Activated T-cell treated with anti-CD3 and anti-CD28 coated beads, Interleukin-2, amount 50 U/mL, for 72 hours (primary cell): ENCODE measurements at regions not wholly inside any gene's neighbourhood (a gene's known extent, or its start where the extent isn't known, plus 50 kb on each side); places are given as distances from the start of the nearest gene placed in this dataset.
"Not testable (repeated sequence)": the region's sequence is repeated elsewhere in the genome, so short reads cannot be mapped to it uniquely, and the experiment has no call there.

ENCODE experiments used
- ATAC-seq, 2 donors: fragments of 150-1000 bp; cut with Tn5 transposase; replicated peaks in 1 of 2; 2 replicates each; pipeline ENCODE4 v1.10.0; 2021; ENCODE audit warnings: moderate library complexity in 2 of 2, mild to moderate bottlenecking in 1 of 2
- DNase-seq, 2 donors: peaks; one replicate each; pipeline ENCODE4 v3.0.0; 2021 to 2022; ENCODE audit warnings: mixed read lengths in 1 of 2
- H3K27ac Mint-ChIP-seq: one replicate; pipeline ENCODE4 v1.8.0; 2022; ENCODE audit warnings: mild to moderate bottlenecking, moderate library complexity, mixed read lengths
- H3K27me3 Mint-ChIP-seq: one replicate; pipeline ENCODE4 v1.8.0; 2022; ENCODE audit warnings: low read depth, mixed read lengths
- H3K36me3 Mint-ChIP-seq, 2 donors: one replicate each; pipeline ENCODE4 v1.8.0; 2022; ENCODE audit warnings: mixed read lengths in 2 of 2, mild to moderate bottlenecking in 1 of 2; ENCODE audit not compliant: insufficient read depth in 2 of 2
- H3K4me1 Mint-ChIP-seq: one replicate; pipeline ENCODE4 v1.8.0; 2022; ENCODE audit warnings: low read depth, mixed read lengths
- H3K4me3 Mint-ChIP-seq, 2 donors: one replicate each; pipeline ENCODE4 v1.8.0; 2022; ENCODE audit warnings: mild to moderate bottlenecking in 2 of 2, mixed read lengths in 2 of 2, moderate library complexity in 2 of 2
- H3K9me3 Mint-ChIP-seq, 2 donors: one replicate each; pipeline ENCODE4 v1.8.0; 2022; ENCODE audit warnings: mixed read lengths in 2 of 2

GRCh38 chr6:112501705-112502104 lies 154.6 kb downstream of the RFPL4B start:
- ATAC-seq = no peak
- no peaks in the 10 kb centered on the region for H3K36me3 Mint-ChIP-seq
- no peak overlapping the region for H3K4me3 Mint-ChIP-seq
- no peaks in the 10 kb centered on the region for H3K4me1 Mint-ChIP-seq
- no peak overlapping the region for H3K27ac Mint-ChIP-seq
- H3K27me3 Mint-ChIP-seq = no peaks in the 10 kb centered on the region
- no peaks in the 10 kb centered on the region for H3K9me3 Mint-ChIP-seq
- no peak for DNase-seq

DNA sequence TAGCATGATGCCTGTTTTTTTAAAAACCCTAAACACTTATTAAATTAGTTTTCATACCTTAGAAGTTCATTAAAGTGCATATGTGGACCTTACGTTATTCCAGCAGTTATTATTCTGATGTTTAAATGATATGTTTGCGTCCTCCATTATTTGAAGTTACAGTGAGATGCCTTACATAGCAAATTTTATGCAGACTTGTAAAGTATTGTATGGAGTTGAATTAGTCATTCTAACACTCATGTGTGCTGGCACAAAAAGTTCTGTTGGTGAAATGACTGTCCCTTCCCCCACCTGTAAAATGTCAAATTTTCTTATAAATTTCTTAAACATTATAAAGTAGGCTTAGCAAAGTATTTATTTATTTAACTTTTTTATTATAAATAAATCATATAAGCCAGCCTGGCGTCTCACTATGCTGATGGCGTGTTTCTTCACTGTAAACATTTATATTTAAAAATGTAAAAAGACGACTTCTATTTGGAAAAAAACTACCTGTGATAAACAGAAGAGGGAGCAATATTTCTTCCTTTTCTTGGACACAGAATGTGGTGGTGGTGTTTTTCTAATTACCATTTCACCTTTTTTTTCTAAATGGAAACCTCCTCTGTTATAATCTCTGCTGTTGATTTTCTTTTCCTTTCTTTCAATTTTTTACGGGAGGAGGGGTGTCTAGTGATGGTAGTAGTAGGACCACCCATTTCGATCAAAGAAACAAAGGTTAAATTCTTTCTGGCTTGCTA lies 155.4 kb downstream of the RFPL4B start:
- Mint-ChIP-seq H3K9me3 (peaks cover 0 to 1% of the 10 kb centered on the region in 2 donors), H3K4me1 (no peaks in the 10 kb centered on the region), H3K27me3 (no peaks in the 10 kb centered on the region), H3K36me3 (no peaks in the 10 kb centered on the region), H3K27ac (no peak overlapping the region), H3K4me3 (no peak overlapping the region)
- ATAC-seq = no peak
- DNase-seq = no peak

DNA sequence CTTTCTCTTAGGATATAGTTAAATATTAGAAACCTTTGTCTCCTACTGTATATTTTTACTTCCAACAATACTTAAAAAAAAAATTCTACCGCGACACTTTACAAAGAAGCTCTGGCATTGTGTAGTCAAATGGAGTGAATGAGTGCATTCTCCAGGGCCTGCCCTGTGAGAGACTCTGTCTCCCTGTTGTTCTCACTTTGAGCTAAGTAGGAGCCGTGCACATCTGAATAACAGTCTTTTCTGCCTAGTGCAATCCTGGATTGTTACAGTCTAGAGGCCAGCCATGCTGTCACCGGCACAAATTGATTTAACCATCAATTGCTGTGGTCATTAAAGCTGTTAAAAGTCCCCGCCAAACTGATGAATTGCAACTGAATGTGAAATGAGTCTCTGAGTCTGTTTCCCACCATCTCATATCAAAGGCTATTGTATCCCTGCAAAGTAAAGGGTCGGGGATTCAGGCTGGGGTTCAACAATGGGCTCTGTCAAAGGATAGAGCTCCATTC lies 156.0 kb downstream of the RFPL4B start:
- no peak overlapping the region for H3K27ac Mint-ChIP-seq
- no peaks in the 10 kb centered on the region for H3K4me1 Mint-ChIP-seq
- peaks cover 0 to 1% of the 10 kb centered on the region in 2 donors for H3K9me3 Mint-ChIP-seq
- H3K4me3 Mint-ChIP-seq = no peak overlapping the region
- H3K27me3 Mint-ChIP-seq = no peaks in the 10 kb centered on the region
- H3K36me3 Mint-ChIP-seq = no peaks in the 10 kb centered on the region
- ATAC-seq = no peak
- no peak for DNase-seq

DNA sequence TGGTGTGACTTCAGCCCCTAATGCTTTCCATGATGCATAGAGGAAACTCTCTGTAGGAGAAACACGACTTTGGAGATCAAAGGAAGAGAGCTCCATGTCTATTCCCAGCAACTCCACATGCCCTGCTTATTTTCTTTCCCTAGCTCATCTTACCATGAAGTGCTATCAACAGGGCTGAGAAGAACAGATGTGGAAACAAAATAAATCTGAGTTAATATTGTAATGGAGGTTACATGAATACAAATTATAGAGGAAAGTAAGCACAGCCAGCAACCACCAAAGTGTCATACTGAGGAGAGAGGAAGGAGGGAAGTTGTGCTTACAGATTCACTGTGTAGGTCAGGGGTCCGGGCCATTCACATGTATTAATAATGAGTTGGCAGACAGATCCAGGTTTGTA lies 157.5 kb downstream of the RFPL4B start:
- Mint-ChIP-seq H3K36me3 (no peaks in the 10 kb centered on the region), H3K4me1 (no peaks in the 10 kb centered on the region), H3K27ac (no peak overlapping the region), H3K4me3 (no peak overlapping the region), H3K9me3 (peaks cover under 1 to 1% of the 10 kb centered on the region in 2 donors), H3K27me3 (no peaks in the 10 kb centered on the region)
- ATAC-seq (no peak), DNase-seq (no peak)

DNA sequence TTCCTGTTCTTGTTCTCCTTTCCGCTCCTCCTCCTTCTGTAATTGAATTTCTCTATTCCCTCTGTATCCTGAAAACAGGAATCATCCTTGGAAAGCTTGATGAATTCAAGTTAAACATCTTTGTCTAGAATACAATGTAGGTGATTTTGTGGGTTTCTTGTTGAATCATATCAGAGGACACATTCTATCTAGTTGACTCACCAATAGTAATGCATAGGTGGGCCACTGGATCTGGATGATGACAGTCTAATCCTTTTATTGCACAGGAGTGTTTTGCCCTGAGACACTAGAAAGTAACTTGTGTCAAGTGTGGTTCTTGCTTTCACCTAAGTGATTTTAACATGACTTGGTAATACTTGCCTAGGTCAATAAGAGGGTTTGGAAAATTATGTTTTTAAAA lies 164.3 kb downstream of the RFPL4B start:
- DNase-seq (no peak), ATAC-seq (no peak)
- H3K27me3 Mint-ChIP-seq = peaks cover 11% of the 10 kb centered on the region
- peaks cover 3 to 4% of the 10 kb centered on the region in 2 donors for H3K9me3 Mint-ChIP-seq
- no peaks in the 10 kb centered on the region for H3K4me1 Mint-ChIP-seq
- no peak overlapping the region for H3K27ac Mint-ChIP-seq
- no peaks in the 10 kb centered on the region for H3K36me3 Mint-ChIP-seq
- no peak overlapping the region for H3K4me3 Mint-ChIP-seq

DNA sequence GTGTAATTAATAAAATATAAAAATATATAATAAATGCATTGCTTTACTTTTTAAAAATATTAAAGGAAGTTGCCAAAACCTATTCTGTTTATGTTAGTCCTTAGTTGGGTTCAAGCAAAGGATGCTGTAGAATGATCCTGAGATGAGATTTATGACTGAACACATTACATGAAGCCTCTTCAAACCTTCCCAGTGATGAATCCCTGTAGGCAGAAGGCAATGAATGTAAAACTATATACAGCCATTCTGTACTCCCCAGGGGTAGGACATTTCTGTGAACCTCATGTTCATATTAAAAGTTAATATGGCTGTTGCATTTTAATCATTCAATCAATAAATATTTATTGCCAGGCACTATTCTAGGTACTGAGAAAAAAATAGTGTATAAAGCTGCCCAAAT lies 166.0 kb downstream of the RFPL4B start:
- peaks cover 3 to 4% of the 10 kb centered on the region in 2 donors for H3K9me3 Mint-ChIP-seq
- no peak for ATAC-seq
- H3K4me1 Mint-ChIP-seq = no peaks in the 10 kb centered on the region
- H3K27ac Mint-ChIP-seq = no peak overlapping the region
- no peak overlapping the region for H3K4me3 Mint-ChIP-seq
- peaks cover 11% of the 10 kb centered on the region for H3K27me3 Mint-ChIP-seq
- DNase-seq = no peak
- no peaks in the 10 kb centered on the region for H3K36me3 Mint-ChIP-seq

DNA sequence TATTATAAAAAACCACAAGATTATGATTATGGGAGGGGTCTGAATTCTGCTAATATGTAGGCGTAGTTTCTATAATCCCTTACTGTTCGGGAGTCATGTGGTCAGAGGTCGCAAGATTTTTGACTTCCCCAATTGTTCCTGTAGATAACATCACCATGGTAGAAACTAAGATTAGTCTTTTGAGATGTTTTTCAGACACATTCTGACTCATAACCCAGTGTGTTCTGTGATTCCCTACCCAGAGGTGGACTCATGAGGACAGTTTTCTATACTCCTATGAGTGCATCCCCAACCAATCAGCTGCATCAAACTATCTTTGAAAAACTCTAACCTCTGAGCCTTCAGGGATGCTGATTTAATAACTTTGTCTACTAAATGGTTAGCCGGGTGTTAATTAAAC lies 175.5 kb downstream of the RFPL4B start:
- no peak overlapping the region for H3K27ac Mint-ChIP-seq
- no peaks in the 10 kb centered on the region for H3K27me3 Mint-ChIP-seq
- H3K4me1 Mint-ChIP-seq = no peaks in the 10 kb centered on the region
- ATAC-seq (no peak), DNase-seq (no peak)
- no peak overlapping the region for H3K4me3 Mint-ChIP-seq
- no peaks in the 10 kb centered on the region for H3K9me3 Mint-ChIP-seq
- H3K36me3 Mint-ChIP-seq = no peaks in the 10 kb centered on the region

DNA sequence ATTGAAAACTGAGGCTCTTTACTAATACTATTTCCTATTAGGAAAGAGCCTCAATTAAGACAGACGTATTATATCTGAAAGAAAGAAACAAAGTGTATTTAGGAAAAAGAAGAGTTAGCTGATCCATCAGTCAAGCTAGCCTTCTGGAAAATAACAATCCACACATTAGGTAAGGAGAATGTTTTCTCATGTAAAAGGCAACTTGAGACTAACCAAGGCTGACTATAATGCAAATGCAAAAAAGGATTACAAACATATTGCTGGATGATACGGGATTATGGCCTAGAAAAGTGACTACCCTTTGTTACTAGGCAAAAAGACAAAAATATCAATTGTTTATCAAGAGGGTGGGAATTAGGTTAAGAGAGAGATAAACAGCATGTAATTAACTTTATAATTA lies 176.9 kb downstream of the RFPL4B start:
- Mint-ChIP-seq H3K36me3 (no peaks in the 10 kb centered on the region), H3K9me3 (no peaks in the 10 kb centered on the region), H3K4me1 (no peaks in the 10 kb centered on the region), H3K27ac (no peak overlapping the region), H3K27me3 (no peaks in the 10 kb centered on the region), H3K4me3 (no peak overlapping the region)
- ATAC-seq = no peak
- no peak for DNase-seq

DNA sequence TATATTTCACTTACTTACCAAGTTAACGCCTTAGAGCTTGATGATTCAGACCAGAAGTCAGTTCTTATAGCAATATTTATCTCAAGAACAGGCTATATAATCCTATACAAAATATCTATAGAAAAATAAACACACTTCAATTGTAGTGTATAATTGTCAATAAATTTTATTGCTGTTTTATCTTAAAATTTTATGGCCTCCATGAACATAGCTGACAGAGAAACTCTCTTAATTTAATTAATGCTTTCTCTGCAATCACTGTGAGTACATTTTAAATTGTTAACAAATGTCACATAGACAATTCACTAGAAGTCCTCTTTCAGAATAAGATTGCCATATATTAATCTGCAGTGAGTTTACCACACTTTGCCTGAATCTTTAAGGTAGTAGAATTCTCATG lies 178.6 kb downstream of the RFPL4B start:
- ATAC-seq (no peak), DNase-seq (no peak)
- Mint-ChIP-seq H3K4me1 (no peaks in the 10 kb centered on the region), H3K4me3 (no peak overlapping the region), H3K27ac (no peak overlapping the region), H3K27me3 (no peaks in the 10 kb centered on the region), H3K9me3 (peaks cover 0 to 2% of the 10 kb centered on the region in 2 donors), H3K36me3 (no peaks in the 10 kb centered on the region)

DNA sequence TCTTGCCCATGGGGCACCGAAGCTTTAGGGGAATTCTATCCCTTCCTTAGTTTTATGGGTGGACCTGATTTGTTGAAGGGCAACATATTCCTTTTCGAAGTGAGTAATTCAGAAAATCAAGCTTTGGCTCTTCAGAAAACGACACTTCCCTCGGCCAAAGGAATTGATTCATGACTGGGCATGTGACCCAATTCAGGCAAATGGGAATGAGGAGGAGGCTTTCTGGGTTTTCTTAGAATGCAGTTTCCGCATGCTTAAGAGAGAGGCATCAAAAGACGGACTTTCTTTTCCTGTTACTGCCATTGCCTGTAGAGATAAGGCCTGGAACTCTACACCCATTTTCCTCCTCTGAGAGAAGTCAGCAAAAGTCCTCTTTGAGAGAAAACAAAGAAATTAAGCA lies 179.5 kb downstream of the RFPL4B start:
- H3K9me3 Mint-ChIP-seq = peaks cover 0 to 2% of the 10 kb centered on the region in 2 donors
- no peak for ATAC-seq

DNA sequence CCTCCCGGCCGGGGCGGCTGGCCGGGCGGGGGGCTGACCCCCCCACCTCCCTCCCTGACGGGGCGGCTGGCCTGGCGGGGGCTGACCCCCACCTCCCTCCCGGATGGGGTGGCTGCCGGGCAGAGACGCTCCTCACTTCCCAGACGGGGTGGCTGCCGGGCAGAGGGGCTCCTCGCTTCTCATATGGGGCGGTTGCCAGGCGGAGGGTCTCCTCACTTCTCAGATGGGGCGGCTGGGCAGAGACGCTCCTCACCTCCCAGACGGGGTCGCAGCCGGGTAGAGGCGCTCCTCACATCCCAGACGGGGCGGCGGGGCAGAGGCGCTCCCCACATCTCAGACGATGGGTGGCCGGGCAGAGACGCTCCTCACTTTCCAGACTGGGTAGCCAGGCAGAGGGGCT lies 181.2 kb downstream of the RFPL4B start:
- DNase-seq = not testable (repeated sequence)

More for the DNA sequence above, 179.5 kb downstream of the RFPL4B start:
- Mint-ChIP-seq H3K27ac (no peak overlapping the region), H3K4me1 (no peaks in the 10 kb centered on the region), H3K27me3 (no peaks in the 10 kb centered on the region), H3K4me3 (no peak overlapping the region), H3K36me3 (no peaks in the 10 kb centered on the region)
- DNase-seq = no peak

GRCh38 chr6:112535816-112536215 lies 188.7 kb downstream of the RFPL4B start:
- DNase-seq = no peak
- Mint-ChIP-seq H3K4me1 (no peaks in the 10 kb centered on the region), H3K36me3 (peaks cover 0 to 1% of the 10 kb centered on the region in 2 donors), H3K4me3 (no peak overlapping the region), H3K27me3 (no peaks in the 10 kb centered on the region), H3K9me3 (peaks cover 0 to 2% of the 10 kb centered on the region in 2 donors), H3K27ac (no peak overlapping the region)
- no peak for ATAC-seq

More for the DNA sequence above, 181.2 kb downstream of the RFPL4B start:
- not testable (repeated sequence) for H3K4me1 Mint-ChIP-seq, H3K4me3 Mint-ChIP-seq, H3K27me3 Mint-ChIP-seq, H3K36me3 Mint-ChIP-seq, H3K27ac Mint-ChIP-seq, H3K9me3 Mint-ChIP-seq, ATAC-seq

GRCh38 chr6:112539355-112539754 lies 192.2 kb downstream of the RFPL4B start:
- ATAC-seq (no peak), DNase-seq (no peak)
- Mint-ChIP-seq H3K27ac (no peak overlapping the region), H3K27me3 (no peaks in the 10 kb centered on the region), H3K36me3 (peaks cover 0 to 1% of the 10 kb centered on the region in 2 donors), H3K4me1 (no peaks in the 10 kb centered on the region), H3K4me3 (no peak overlapping the region), H3K9me3 (peaks cover 4 to 8% of the 10 kb centered on the region in 2 donors)

- peak in 1 of 2 donors; percentile 1 for DNase-seq
- H3K9me3 Mint-ChIP-seq, H3K36me3 Mint-ChIP-seq, H3K27ac Mint-ChIP-seq, H3K4me1 Mint-ChIP-seq, H3K4me3 Mint-ChIP-seq, ATAC-seq, H3K27me3 Mint-ChIP-seq: not testable (repeated sequence)
Observed at GRCh38 chr6:112541847-112542246, 194.7 kb downstream of the RFPL4B start.
